NCI-H2196 (cell line): ENCODE measurements at regions not wholly inside any gene's neighbourhood (a gene's known extent, or its start where the extent isn't known, plus 50 kb on each side); places are given as distances from the start of the nearest gene placed in this dataset.

Source experiments
- DNase-seq: peaks from one replicate; lab custom pipeline; 2025; ENCODE audit not compliant: unreplicated experiment; lab: John Stamatoyannopoulos, UW

GRCh38 chr7:69130396-69130795, 467.9 kb upstream of the AUTS2 start:
- DNase-seq, result no peak

DNA sequence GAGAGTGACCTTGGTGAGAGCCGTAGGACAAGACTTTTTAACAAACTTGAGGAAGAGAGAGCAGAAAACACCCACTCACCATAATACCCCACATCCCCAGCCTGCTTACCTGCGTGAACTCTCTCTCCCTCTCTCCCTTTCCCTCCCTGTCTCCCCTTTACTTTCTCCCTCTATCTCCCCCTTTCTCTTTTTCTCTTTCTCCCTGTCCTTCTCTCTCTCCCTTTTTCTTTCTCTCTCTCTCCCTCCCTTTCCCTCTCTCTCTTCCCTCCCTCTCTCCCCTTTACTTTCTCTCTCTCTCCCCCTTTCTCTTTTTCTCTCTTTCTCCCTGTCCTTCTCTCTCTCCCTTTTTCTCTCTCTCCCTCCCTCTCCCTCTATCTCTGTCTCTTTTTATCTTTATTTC, 464.0 kb upstream of the AUTS2 start:
- no peak for DNase-seq

DNA sequence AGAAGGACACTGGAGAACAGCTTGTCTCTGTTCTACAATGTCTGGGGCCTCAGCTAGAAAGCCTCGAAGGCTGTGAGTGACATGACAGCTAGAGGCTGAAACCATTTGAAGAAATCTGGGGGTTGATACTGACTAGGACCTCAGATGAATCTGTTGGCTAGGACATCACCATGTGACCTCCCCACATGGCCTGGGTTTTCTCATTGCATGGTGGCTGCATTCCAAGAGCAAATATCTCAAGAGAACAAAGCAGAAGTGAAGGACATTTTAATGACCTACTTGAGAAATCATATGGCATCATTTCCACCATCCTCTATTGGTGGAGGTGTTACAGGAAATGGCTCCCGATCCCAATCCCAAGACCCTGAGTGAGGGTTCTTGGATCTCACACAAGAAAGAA, 450.6 kb upstream of the AUTS2 start:
- peak; percentile 54 for DNase-seq

- no peak for DNase-seq
Measured at GRCh38 chr7:69149804-69150782, 448.2 kb upstream of the AUTS2 start.

DNA sequence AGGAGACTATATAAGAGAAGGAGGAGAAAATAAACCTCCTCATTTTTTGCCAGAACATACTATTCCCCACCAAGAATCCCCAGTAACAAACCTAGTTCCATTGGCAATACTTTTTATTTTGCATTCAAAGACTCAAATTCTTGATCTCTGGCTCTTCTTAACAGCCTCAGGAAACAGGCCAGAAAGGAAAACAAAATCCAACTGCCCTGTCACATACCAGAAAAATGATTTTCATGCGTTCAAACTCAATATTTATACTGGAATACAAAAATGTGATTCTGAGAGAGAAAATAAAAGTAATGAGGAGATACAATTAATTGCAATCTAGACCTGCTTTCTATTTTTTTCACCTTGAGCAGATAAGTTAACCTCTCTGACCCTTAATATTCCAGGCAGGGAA, 435.9 kb upstream of the AUTS2 start:
- DNase-seq, result no peak

DNA sequence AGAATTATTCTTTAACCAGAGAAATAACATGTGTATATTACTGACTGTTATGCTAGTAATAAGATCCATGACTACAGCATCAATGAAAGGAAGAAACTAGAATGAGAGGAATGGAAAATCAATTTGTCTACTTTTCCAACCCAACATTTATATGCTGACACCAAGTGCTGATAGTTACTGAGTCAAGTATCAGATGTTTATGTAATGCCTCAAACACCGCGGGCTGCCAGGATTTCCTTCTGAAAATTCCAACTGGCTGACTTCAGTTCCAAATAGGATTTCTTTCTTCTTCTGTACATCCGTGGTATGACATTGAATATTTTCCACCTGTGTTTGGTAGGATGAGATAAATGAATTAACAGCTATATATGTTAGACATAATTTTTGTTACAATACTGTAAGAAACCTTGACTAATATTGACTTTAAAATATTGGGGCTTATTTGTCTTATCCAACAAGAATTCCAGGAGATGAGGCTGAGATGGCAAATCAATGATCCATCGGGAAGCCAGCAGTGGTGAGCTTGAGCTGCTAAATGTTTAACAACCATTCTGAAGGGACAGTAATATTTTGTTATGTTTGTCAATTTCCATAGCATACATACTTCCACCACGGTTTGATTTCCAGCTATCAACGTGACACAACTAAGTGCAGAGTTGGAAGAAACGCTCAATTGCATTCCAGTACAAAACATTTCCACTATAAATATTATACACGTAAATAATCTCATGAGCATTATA, 435.2 kb upstream of the AUTS2 start:
- no peak for DNase-seq

DNA sequence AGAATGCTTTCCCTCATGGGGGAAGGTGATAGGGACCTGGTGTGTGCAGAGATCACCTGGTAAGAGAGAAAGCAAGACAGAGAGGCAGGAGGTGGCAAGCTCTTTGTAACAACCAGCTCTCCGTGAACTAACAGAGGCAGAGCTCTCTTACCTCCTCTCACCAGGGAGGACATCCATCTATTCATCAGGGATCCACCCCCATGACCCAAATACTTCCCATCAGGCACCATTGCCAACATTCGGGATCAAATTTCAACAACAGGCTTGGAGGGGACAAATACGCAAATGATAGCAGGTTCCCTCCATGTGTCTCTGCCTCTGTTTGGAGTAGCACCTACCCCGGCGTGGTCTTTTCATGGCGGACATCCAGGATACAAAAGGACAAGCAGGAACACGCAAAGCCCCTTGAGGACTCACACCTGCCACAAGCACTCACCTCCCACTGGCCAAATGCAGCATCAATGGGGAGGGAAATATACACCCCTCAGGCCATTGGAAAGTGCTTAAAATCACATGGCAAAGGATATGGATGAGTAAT, 431.2 kb upstream of the AUTS2 start:
- DNase-seq, result peak; percentile 88

- DNase-seq, result no peak
Measured at GRCh38 chr7:69169386-69169785, 428.9 kb upstream of the AUTS2 start.

GRCh38 chr7:69172357-69173077, 425.8 kb upstream of the AUTS2 start:
- DNase-seq, result no peak

DNA sequence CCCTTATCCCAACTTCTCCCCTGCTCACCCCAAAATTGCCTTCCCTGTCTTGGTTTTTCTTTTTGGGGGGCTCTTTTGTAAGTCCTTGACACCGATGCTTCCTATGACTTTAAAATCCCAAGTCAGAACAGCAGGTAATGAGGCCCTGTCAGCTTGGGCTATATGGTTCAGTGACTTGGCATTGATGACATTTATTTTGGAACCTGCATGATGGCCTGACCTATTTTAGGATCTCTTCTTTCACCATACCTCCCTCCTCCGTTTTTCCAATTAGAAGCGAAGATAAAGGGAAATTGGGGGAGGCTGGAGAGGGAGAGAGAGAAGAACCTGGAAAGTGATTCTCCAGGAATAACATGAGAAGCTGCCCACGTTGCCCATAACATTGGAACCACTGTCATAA, 424.9 kb upstream of the AUTS2 start:
- no peak for DNase-seq

DNA sequence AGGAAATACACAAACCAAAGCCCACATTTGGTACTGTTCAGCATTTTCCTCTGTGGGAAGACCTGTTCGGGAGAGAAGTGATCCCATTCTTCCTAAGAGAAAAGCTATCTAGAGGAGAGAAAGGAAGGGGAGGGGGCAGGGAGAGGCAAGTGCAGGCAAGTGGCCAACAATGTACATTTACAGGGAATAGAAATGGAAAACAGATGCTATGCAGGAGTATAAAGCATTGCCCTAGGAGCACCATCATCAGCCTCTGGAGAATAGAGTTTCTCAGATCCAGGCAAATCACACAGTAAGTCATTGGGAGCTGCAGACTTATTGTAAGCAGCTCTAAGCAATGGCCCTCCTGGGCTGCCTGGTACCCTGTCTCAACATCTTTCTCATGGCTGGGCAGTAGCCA, 424.4 kb upstream of the AUTS2 start:
- no peak for DNase-seq

GRCh38 chr7:69176841-69177240, 421.4 kb upstream of the AUTS2 start:
- no peak for DNase-seq

DNA sequence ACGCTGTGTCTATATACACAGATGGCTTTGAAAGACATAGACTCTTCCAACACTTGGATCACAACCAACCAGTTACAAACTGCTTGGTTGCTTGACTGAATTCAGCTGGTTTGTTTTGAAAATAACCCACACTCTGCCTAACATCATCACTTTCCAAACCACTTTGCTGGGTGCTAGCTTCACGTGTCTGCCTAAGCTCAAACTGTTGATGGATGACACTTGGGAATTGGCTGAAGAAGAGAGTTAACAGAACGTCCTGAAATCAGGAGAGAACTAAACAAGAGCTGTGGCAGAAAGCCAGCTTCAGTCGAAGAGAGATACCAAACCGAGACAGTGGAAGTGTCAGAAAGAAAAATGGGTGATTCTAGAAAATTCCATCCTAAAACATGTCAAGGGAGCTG, 420.8 kb upstream of the AUTS2 start:
- no peak for DNase-seq

- DNase-seq, result no peak
Measured at GRCh38 chr7:69177941-69178494, 420.3 kb upstream of the AUTS2 start.

DNA sequence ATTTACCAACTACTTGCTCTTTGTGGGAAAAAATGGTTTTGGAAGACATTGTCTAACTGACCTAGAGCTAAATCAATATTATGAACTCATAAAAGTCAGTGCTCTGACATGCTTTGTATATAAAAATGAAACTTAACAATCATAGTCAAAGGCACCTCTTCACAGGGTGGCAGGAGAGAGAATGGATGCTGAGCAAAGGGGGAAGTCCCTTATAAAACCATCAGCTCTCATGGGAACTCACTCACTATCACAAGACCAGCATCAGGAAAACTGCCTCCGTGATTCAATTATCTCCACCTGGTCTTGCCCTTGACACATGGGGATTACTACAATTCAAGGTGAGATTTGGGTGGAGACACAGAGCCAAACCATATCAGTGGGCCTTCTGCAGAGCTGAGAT, 417.6 kb upstream of the AUTS2 start:
- DNase-seq, result no peak

- DNase-seq, result no peak
Measured at GRCh38 chr7:69182596-69183467, 415.4 kb upstream of the AUTS2 start.

GRCh38 chr7:69184339-69184738, 413.9 kb upstream of the AUTS2 start:
- no peak for DNase-seq

DNA sequence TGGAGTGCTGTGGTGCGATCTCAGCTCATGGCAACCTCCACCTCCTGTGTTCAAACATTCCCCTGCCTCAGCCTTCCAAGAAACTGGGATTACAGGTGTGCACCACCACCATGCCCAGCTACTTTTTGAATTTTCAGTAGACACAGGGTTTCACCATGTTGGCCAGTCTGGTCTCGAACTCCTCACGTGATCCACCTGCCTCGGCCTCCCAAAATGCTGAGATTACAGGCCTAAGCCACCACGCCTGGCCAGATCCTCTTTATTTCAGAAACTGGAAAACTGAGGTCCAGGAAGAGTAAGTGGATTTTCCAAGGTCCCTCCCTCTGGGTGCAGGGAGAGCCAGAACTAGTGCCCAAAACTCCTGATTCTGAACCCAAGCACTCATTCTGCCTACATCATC, 413.1 kb upstream of the AUTS2 start:
- no peak for DNase-seq

DNA sequence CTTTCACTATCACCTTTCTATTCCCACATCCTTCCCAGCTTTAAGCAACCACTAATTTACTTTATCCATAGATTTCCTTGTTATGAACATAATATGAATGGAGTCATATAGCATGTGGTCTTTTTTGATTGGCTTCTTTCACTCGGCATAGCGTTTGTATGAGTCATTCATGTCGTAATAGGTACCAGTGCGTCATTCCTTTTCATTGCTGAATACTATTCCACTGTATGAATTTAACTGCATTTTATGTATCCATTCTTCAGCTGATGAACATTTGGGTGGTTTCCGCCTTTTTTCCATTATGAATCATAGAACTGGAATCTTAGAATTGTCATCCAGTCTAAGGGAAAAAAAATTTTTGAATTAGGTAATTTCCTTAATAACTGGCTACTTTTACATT, 411.3 kb upstream of the AUTS2 start:
- DNase-seq, result no peak

GRCh38 chr7:69187824-69188333, 410.4 kb upstream of the AUTS2 start:
- no peak for DNase-seq
